ENCODE measurements at regions not wholly inside any gene's neighbourhood (a gene's known extent, or its start where the extent isn't known, plus 50 kb on each side); places are given as distances from the start of the nearest gene placed in this dataset.

DNA sequence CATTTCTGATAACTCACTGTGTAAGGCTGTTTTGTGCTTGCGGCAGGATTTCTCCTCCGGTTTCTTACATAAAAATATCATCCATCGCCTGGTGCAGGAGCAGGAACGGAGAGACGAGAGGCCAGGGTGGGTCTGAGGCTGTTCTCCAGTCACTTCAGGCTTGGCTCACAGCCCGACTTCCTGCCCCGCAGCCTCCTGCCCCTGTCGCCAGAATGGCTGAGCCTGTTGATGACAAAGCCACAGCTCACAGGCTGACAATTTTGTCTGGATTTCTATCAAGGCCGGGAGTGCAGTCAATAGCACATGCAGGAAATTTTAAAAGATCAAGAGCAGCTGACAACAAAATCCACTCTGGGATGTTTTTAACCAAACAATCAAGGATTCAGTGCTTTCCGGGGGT lies 229.7 kb upstream of the ZNF32 start:
- Histone ChIP-seq H3K4me3 (replicated peaks in 1 of 3; ENCODE audit: low read depth in 2 of 3, low read length in 3 of 3) (no peak overlapping the region), H3K9ac (ENCODE audit: insufficient read depth, low read length, poor library complexity, severe bottlenecking) (no peak overlapping the region), H3K27ac (ENCODE audit: low read depth in 1 of 2, low read length in 2 of 2) (no peak overlapping the region), H3K36me3 (replicated peaks in 1 of 2; ENCODE audit: control insufficient read depth in 1 of 2, insufficient read depth in 2 of 2, low read length in 2 of 2) (no peaks in the 10 kb centered on the region), H4K20me1 (ENCODE audit: insufficient read depth, low read length) (no peaks in the 10 kb centered on the region), H3K79me2 (ENCODE audit: insufficient read depth, low read length) (no peaks in the 10 kb centered on the region), H2AFZ (ENCODE audit: insufficient read depth, low read depth, low read length, poor library complexity, severe bottlenecking) (no peak overlapping the region), H3K9me3 (replicated peaks in 1 of 2; ENCODE audit: control insufficient read depth in 1 of 2, insufficient read depth in 1 of 2, low read length in 2 of 2) (no peaks in the 10 kb centered on the region), H3K4me2 (replicated peaks; ENCODE audit: extremely low read depth, low read length, poor library complexity, severe bottlenecking) (no peak overlapping the region), H3K4me1 (ENCODE audit: control insufficient read depth in 1 of 2, insufficient read depth in 2 of 2, low read length in 2 of 2) (no peaks in the 10 kb centered on the region), H3K27me3 (ENCODE audit: control insufficient read depth in 2 of 2, insufficient read depth in 2 of 2, low read length in 2 of 2) (no peaks in the 10 kb centered on the region)
- H3K4me3 Mint-ChIP-seq: no peak overlapping the region
- no peaks in the 10 kb centered on the region for H3K36me3 Mint-ChIP-seq
- DNase-seq: no peak
- intact Hi-C loops (cut with micrococcal nuclease): no loop called here
- WGBS (ENCODE audit: insufficient coverage): 18% methylated on average over 10 of the region's 10 CpGs
- TF ChIP-seq CTCF (IDR thresholded peaks at IDR 0.05): no peak
- H3K4me1 Mint-ChIP-seq: no peaks in the 10 kb centered on the region
- peaks cover 6 to 30% (median 9%) of the 10 kb centered on the region in 3 donors for H3K27me3 Mint-ChIP-seq (ENCODE audit: low read depth in 3 of 3)
- no peak overlapping the region for H3K27ac Mint-ChIP-seq
- H3K9me3 Mint-ChIP-seq: no peaks in the 10 kb centered on the region

- no peaks in the 10 kb centered on the region for H3K27me3 ChIP-seq (ENCODE audit: control insufficient read depth in 2 of 2, insufficient read depth in 2 of 2, low read length in 2 of 2)
- 79% methylated on average over 2 of the region's 7 CpGs for WGBS (ENCODE audit: insufficient coverage)
- no peaks in the 10 kb centered on the region for H3K4me1 Mint-ChIP-seq
- peaks cover 4 to 32% (median 7%) of the 10 kb centered on the region in 3 donors for H3K27me3 Mint-ChIP-seq (ENCODE audit: low read depth in 3 of 3)
- H3K4me3 ChIP-seq (replicated peaks in 1 of 3; ENCODE audit: low read depth in 2 of 3, low read length in 3 of 3): no peak overlapping the region
- H3K27ac ChIP-seq (ENCODE audit: low read depth in 1 of 2, low read length in 2 of 2): no peak overlapping the region
- no peak overlapping the region for H3K4me2 ChIP-seq (replicated peaks; ENCODE audit: extremely low read depth, low read length, poor library complexity, severe bottlenecking)
- H3K9me3 Mint-ChIP-seq: no peaks in the 10 kb centered on the region
- no peaks in the 10 kb centered on the region for H3K4me1 ChIP-seq (ENCODE audit: control insufficient read depth in 1 of 2, insufficient read depth in 2 of 2, low read length in 2 of 2)
- H2AFZ ChIP-seq (ENCODE audit: insufficient read depth, low read depth, low read length, poor library complexity, severe bottlenecking): no peak overlapping the region
- H3K79me2 ChIP-seq (ENCODE audit: insufficient read depth, low read length): no peaks in the 10 kb centered on the region
- H3K36me3 ChIP-seq (replicated peaks in 1 of 2; ENCODE audit: control insufficient read depth in 1 of 2, insufficient read depth in 2 of 2, low read length in 2 of 2): no peaks in the 10 kb centered on the region
- H3K9ac ChIP-seq (ENCODE audit: insufficient read depth, low read length, poor library complexity, severe bottlenecking): no peak overlapping the region
- H3K9me3 ChIP-seq (replicated peaks in 1 of 2; ENCODE audit: control insufficient read depth in 1 of 2, insufficient read depth in 1 of 2, low read length in 2 of 2): no peaks in the 10 kb centered on the region
- DNase-seq: no peak
- intact Hi-C loops (cut with micrococcal nuclease): no loop called here
- no peak overlapping the region for H3K27ac Mint-ChIP-seq
- no peak overlapping the region for H3K4me3 Mint-ChIP-seq
- TF ChIP-seq CTCF (IDR thresholded peaks at IDR 0.05): no peak
- H4K20me1 ChIP-seq (ENCODE audit: insufficient read depth, low read length): no peaks in the 10 kb centered on the region
- no peaks in the 10 kb centered on the region for H3K36me3 Mint-ChIP-seq
Measured at GRCh38 chr10:43876976-43877375, 228.3 kb upstream of the ZNF32 start.
